Pons (tissue), 1 donor: ENCODE measurements at regions not wholly inside any gene's neighbourhood (a gene's known extent, or its start where the extent isn't known, plus 50 kb on each side); places are given as distances from the start of the nearest gene placed in this dataset.
"Not testable (repeated sequence)": the region's sequence is repeated elsewhere in the genome, so short reads cannot be mapped to it uniquely, and the experiment has no call there.

ENCODE experiments used
- DNase-seq: peaks from one replicate; pipeline ENCODE4 v3.0.0-alpha.2; 2016; ENCODE audit warnings: low spot score

DNA sequence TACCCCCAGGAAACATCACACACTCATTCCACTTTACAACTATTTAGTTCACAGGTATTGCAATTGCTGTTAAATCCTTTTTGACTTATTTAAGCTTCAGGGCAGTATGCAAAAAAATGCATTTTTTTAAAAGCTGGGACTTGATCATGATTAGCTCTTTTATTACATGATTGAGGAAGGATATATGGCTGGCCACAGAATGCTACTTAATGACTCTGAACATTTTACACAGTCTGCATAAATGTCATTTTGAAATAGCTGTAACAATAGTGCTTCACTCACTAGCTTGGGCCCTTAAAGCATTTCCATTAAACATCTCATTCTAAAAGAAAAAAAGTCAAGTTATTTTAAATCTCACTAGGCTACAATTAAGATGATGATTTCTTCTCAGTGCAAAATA, 429.7 kb downstream of the FRK start:
- no peak for DNase-seq

DNA sequence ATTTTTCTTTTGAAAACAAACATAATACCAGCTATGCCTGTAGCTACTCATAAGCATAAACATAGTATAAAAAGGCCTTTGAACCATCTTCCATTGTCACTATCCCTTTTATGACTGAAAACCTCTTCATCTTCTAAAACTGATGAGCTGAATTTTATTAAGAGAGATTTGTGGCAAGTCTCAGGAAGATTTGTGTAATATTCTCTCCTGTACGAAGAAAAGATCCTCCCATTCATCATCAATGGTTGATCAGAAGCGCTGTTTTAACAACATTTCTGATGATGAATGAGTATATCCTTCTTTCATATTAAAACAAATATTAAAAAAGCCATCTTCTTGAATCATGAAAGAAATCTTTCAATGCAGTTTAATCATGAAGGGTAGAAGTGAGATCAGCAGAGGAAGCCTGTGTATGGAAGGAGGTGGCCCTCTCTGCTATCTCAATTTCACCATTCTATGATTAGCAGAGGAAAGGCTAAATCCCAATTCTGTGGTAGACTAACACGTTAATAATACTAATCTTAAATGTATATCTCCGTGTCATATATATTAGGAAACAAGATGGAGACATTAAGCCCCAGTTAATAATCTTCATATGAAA, 430.2 kb downstream of the FRK start:
- DNase-seq: no peak

DNA sequence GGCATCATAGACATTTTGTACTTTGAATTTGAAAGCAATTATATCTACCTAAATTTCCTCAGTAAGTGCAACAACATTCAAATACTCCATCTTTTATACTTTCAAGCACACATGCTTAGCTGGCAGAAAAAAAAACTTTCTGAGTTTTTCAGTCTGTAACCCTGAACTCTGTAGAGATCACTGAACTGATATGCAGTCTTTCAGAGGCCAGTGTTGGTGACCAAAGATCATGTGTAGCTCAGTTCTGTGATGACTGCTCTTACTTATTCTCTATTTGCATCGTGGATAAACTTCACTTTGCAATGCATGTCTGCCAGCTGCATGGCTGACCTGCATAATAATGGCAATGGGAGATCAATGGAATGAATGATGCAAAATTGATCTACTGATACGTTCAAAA, 431.3 kb downstream of the FRK start:
- DNase-seq: no peak

DNA sequence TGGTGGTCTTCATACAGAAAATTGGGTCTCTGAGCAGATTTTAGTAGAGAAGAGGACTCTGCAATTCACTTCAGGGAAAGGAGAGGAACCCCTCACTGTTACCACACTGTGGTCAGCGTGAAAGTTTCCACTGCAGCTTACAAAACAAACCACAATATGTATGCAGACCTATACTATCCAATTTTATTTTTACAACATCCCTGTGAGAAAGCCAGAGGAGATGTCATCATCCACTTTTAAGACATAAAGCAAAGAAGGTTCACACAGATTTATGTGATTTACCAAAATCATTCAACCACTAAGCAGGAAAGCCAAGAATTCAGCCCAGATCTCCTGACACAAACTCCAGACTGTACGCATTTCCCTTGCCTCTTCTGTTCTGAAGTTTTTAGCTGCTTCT, 442.4 kb downstream of the FRK start:
- no peak for DNase-seq

DNA sequence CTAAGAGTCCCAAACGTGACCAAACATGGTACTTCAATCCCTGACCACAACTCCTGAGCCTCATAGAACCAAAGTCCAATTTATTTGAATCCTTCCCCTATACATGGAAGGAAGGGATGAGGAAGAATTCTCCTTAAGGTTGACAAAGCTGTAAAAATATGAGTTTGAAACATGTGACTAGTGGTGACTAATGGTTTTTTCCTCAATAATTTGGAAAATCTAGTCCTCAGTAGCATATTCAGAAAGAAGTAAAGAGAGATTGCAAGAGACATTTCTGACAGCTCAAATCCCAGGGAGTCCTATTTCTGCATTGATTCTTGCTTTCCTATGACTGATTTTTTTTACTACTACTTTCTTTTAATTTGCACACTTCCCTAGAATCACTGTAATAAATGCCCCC, 443.7 kb downstream of the FRK start:
- no peak for DNase-seq

DNA sequence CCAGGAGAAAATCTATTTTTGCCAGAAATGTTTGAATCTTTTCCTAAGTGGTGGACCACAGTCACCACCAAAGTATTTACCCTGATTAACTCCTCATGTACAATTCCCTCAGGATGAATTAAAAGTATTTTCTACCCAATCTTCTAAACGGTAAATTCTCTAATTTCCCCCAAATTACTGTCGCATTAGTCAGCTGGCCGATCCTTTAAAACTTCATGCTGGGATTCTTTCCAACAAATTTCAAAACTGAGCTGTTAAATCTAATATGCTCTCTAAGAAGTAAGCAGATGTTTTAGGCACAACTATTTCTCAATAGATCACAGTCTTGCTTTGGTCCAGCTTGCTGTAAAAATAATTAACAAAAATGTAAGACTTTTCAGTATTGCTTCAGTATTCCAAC, 447.2 kb downstream of the FRK start:
- DNase-seq: no peak

DNA sequence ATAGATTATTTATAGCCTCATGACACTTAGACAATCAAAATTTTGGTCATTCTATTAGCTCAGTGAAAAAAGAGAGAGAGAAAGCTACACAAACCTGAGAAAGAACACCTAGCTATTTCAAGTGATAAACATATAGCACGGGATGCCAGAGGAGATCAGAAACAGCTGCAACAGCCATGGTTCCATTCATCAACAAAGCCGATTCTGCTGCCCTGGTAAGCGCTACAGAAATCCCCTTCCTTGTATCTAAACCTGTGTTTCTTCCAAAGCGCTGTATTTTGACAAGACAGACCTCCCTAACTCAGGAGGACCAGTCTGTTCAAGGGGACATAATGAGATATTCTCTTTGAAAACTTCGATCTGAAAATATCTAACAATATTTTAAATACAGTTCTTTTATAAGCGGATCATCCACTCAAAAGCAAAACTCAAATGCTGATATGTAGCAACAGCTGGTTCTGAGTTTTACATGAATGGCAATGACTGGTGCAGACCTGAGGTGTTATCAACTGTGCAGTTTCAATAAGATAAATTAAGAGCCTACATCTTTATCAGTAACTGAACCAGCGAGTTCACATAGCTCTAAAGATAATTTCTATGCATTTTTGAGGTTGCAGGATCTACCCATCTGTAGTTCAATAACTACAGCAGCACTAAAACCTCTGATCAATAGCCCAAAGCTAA, 447.8 kb downstream of the FRK start:
- DNase-seq: no peak

DNA sequence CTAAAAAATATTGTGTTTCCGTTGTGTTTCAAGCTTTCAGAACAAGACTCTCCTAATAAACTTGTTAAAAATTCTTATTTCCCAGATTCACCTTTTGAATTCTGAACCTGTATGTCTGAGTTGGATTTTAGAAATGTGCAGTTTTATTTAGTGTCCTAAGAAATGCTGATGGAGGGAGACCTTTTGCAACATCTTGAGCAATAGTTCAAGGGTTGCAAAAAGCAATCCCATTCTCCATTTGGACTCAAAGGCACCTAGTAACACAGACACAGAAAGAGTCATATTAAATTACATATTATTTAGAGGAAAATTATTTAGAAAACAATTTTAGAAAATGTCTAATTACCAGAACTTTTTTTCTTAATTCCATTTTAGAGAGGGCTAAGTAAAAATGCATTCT, 448.5 kb downstream of the FRK start:
- no peak for DNase-seq

DNA sequence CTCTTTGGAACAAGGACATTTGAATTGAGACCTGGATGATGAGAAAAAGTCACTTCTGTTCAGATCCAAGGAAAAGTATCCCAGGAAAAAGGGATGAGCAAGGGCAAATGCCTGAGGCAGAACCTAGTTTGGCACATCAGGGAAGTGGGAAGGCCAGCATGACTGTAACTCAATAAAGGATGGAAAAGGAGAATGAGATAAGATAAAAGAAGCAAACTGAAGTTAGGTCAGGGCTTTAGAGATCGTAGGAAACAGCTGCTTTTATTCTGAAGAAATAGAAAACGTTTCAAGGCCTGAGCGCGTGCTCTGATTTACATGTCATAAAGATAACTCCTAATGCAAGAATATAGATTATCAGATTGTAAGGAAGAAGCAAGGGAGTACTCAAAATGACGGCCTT, 450.0 kb downstream of the FRK start:
- DNase-seq: no peak

DNA sequence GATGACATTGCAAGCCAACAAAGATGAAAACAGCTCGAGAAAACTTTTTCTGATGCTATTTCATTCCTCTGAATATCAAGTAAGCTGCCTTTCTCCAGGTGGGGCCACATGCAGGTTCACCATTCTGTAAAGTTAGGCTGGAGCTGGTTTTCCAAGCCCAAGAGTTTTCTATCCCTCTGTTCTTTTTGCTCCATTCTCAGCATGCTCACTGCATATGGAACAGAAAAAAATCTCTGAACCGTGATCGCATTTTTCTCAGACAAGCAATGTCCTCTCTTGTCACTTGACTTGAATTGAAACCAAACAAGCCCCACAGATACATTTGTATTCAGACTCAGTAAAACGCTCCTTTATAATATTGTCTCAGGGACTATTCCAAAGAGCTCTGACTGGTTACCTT, 451.6 kb downstream of the FRK start:
- DNase-seq: no peak

DNA sequence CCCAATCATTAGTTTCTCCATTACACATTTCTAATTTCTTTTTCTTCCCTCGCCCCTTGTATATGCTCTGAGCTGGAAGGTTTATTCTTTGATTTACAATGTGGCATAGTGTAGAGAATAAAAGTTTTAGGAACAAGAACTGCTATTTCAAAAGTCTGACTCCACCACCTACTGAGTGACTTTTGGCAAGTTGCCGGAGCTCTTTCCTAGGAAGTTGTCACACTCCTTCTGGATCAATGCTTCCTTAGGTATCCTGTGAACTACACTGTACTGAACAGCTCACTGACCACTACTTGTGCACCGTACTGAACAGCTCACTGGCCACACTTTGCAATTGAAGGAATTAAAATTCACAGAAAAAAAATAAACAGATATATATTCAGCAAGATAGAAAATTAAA, 458.2 kb downstream of the FRK start:
- no peak for DNase-seq

DNA sequence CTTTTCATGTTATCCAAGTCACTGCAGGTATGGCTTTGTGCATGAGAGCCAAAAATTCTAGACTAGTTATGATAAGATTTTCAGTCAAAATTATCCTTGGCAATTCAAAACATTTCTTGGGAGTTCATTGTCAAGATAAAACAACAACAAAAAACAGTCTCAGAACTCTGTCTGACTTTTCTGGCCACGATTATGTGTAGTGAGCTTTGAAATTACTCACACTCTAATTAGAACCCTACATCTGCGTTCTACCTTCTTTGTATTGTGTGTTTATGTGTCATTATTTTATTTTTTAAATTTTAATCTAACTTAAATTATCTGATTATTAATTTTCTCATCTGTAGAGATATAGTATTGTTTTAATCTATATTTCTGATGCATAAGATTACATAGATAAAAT, 459.2 kb downstream of the FRK start:
- DNase-seq: no peak

DNA sequence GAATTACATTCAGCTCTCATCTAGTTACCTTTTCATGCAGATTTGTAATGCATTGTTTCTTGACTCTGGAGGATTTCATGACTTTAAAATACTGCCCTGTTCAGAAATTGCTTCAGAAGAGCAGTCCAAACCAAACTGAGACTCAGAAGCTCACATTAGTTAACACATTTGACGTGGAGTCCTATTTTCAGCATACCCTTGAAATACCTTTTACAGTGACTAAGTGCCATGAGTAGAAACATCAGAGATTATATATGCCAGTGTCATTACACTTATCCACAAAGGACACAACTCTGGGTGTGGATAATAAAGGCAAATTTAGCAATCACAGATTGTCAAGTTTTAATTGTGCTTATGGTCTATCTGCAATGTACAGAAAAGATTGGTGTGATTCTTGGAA, 459.6 kb downstream of the FRK start:
- DNase-seq: no peak

DNA sequence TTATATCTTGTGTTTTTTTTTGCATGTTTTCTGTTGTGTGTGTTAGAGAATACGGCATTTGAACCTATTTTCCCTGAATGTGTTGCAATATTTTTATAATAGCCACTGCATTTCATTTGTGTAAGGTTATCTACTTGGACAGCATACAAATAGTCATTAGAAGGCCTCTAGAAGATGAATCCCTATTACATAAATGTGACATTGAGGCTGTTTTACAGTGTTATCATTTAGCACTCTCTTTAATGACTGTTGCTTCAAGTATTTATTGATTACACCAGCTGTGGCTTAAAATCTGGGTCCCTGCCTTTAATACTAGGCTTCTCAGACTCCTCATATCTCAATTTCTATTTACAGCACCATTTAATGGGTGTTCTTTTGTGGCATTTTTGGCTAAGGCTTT, 465.8 kb downstream of the FRK start:
- no peak for DNase-seq

DNA sequence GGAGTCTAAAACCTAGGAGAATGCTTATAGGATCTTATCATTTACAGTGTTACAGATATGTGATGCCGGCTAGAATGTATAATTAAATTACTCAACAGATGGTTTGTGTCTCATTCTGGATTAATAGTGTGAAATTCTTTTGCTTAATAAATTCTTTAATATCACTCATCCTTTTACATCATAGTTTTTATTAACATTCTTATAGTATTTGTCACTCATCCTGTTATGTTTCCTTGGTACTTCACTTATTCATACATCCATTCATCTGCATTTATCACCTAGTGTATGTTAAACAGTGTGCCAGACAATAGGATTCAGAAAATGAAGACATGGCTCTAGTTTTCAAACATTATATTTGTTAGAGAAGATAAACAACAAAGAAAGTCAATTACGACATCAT, 468.7 kb downstream of the FRK start:
- DNase-seq: no peak

DNA sequence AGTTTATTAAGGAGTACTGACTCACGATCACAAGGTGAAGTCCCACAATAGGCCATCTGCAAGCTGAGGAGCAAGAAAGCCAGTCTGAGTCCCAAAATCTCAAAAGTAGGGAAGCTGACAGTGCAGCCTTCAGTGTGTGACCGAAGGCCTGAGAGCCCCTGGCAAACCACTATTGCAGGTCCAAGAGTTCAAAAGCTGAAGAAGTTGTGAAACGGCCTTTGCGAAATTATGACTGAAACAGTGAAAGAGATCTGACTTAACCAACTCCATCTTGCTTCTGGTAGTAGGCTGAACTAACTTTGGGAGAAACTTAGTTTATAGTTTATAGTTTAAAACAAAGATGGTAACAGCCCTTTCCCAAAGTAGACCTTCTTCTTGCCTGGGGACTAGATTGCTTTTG, 471.6 kb downstream of the FRK start:
- DNase-seq: not testable (repeated sequence)

DNA sequence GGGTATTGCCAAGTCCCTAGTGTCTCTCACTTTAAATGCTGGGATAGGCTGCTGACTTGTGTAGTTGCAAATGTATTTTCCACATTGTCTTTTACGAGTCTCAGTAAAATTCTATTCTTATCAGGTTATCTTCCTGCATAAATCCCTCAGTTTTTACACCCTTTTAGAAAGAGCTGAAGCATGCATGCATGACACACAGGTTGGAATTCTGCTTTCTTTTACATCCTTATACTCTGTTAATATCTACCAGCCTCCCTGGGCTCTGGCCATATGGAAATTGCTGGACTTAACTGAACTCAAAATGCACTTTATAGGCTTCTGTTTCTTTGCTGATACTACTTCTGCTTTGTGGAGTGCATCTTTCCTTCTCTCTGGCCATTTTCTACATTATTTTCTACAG, 477.4 kb downstream of the FRK start:
- no peak for DNase-seq

DNA sequence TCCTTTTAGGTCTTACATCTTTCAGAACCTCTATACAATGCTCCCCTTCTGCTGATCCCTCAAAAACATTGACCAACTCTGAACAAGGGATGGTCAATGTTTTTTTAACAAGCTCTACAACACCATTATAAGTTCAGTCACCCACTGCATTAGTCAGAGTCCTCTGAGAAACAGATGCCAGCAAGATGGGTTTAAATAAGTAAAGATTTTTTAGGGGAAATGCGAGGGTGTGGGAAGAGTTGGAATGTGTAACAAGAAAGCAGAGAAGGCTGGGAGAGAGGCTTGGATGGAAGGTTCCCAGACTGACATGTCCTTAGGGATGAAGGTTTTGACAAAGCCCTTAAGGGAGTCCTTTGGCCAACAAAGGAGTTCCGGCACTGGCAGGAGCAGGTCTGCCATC, 478.3 kb downstream of the FRK start:
- DNase-seq: no peak

DNA sequence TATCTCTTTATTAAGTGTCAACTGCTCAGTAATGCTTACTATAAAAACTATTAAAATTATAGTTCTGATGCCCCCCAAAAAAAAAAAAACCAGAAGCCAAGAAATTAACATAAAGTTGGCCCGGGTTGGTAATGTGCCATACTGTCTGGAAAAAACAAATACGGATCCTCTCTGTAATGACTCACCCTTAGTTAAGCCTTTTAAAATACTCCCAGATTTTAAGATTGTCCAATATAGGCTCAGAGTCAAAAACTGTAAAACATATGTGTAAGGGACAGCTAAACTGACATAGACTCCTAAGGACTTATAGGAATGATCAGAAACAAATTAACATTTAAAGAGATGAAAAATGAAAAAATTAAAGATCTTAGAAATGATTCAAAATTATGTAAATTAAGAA, 481.1 kb downstream of the FRK start:
- not testable (repeated sequence) for DNase-seq

DNA sequence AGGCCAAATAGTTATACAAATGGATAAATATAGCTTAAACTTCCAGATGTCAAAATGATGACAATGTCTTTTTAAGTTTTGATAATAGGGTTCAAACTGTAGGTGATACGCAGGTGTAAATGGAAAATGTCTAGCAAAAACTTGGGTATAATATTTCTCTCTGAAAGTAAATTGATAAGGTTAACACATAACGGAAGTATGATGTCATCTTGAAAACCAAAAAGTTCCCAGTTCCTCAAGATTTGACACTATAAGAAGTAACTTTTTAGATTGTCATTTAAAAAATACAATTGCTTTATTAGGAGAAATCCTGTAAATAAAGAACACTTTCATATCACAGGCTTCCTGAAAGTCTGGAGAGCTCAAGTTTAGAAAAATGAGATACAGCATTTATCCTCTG, 483.4 kb downstream of the FRK start:
- no peak for DNase-seq

DNA sequence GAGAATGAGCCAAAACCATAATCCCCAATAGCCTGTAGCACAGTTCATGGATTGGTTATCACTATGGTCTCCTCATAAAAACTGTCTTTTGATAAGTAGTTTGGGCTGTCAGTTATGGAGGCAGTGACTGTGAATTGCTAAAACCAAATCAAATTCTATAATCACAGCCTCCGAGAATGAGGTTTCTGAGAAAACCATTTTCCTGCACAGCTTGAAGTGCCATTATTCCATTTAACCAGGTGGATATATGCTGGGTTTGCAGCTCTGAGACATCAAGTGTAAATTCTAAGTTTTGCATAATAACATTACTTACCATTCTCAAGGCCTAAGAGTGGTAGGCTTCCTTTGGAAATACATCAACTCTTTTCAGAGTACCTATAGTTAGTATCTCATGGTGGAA, 485.4 kb downstream of the FRK start:
- DNase-seq: no peak

DNA sequence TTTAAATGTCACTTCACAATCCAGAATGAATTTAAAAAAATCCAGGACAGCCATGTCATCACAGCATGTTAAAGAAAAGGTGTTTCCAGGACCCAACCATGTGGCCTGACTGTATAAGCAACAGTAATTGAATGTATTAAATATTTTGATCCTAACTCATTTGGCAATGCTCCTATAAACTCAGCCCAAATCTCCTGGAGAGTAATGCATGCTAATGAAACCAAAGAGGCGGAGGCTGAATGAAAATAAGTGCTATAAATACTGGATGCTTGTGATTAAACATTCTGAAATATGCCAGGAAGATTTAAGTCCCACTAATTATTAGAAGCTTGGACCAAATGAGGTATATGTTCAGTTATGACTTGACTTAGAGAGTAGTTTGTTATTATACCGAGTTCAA, 486.8 kb downstream of the FRK start:
- DNase-seq: no peak

DNA sequence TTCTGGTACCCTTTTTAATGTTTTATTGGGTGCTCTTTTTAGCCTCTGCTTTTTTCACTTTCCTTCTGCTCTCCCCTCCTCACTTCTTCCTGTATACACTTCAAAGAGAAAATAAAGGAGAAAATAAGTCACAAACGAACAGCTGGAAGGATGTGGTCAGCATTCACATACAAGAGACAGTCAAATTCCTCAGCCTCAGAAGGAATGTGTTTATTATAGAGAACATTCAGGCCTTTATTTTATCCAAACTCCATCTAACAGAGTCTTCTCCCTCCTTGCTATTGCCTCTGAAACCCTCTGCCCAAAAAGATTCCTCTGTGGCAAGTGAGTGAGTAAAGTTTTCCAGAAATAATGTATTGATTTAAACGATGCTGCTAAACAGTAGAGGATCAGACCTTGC, 490.4 kb downstream of the FRK start:
- DNase-seq: no peak

DNA sequence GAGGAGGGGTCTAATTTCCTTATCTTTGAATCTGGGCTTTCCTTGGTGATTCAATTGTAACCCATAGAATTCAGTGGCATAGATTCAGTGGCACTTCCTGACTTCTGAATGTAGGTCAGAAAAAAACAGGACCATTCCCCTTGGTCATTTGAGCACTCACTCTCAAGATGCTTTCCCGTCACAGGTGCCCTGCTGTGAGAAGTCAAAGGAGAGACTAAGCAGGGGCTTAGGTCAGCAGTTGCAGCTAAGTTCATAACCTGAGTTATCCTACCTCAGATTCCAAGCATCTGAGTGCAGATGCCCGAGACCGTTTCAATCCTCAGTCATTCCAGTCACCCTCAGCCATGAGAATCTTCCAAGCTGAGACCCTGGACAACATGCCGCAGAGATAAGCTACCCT, 506.6 kb downstream of the FRK start:
- DNase-seq: no peak
